ENCODE measurements at regions not wholly inside any gene's neighbourhood (a gene's known extent, or its start where the extent isn't known, plus 50 kb on each side); places are given as distances from the start of the nearest gene placed in this dataset.

DNA sequence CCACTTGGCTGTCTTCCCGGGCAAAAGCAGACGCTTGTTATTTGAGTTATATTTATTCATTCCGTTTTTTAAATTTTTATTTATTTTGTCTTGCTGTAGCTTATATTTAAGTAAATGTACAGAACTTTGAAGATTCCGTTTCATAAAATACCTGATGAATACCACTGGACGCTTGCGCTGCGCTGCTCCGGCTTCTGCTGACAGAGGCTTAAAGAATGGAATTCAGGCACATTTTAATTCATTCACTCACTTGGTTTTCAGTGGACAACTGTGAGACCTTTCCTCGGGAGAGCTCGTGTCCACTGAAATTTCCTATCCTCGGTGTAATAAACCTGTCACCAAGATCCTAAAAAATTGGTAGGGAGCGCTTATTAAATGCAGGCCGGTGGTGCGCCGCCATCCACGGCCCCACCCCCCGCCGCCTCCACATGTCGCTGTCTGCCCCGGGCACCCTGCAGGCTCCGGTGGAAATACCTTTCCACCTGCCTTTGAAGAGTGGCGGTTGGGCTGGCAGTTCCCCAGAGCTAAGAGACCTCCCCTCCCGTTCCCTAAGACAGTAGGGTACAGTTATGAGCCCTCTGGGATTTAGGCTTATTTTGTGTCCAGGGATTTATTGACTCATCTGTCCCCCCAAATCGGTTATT, 62.5 kb upstream of the UBE2E1 start:
- Mint-ChIP-seq H3K4me3 (ENCODE audit: unreplicated experiment) (no peak overlapping the region), H3K27ac (ENCODE audit: unreplicated experiment) (no peak overlapping the region), H3K36me3 (ENCODE audit: low read depth, unreplicated experiment) (no peaks in the 10 kb centered on the region), H3K27me3 (ENCODE audit: low read depth, unreplicated experiment) (peaks cover 28% of the 10 kb centered on the region), H3K4me1 (ENCODE audit: low read depth, unreplicated experiment) (peaks cover 17% of the 10 kb centered on the region), H3K9me3 (ENCODE audit: unreplicated experiment) (no peaks in the 10 kb centered on the region)
- no peaks in the 10 kb centered on the region for H4K20me1 ChIP-seq (ENCODE audit: insufficient read depth, low read length)
- no peak for DNase-seq (ENCODE audit: low read depth)
- no peak overlapping the region for H3K4me3 ChIP-seq (ENCODE audit: insufficient read depth, low read depth, low read length)
- peak overlapping the region; percentile 45 for H3K4me2 ChIP-seq (ENCODE audit: low read length)
- no peak for TF ChIP-seq EZH2 (IDR thresholded peaks at IDR 0.05; ENCODE audit: insufficient read depth, low read length)
- TF ChIP-seq, protein P1, sequence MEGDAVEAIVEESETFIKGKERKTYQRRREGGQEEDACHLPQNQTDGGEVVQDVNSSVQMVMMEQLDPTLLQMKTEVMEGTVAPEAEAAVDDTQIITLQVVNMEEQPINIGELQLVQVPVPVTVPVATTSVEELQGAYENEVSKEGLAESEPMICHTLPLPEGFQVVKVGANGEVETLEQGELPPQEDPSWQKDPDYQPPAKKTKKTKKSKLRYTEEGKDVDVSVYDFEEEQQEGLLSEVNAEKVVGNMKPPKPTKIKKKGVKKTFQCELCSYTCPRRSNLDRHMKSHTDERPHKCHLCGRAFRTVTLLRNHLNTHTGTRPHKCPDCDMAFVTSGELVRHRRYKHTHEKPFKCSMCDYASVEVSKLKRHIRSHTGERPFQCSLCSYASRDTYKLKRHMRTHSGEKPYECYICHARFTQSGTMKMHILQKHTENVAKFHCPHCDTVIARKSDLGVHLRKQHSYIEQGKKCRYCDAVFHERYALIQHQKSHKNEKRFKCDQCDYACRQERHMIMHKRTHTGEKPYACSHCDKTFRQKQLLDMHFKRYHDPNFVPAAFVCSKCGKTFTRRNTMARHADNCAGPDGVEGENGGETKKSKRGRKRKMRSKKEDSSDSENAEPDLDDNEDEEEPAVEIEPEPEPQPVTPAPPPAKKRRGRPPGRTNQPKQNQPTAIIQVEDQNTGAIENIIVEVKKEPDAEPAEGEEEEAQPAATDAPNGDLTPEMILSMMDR (IDR thresholded peaks at IDR 0.05; ENCODE audit: insufficient read depth, low read depth, low read length) = no peak
- H3K4me1 ChIP-seq (ENCODE audit: insufficient read depth, low read length) = peaks cover 20% of the 10 kb centered on the region
- no peaks in the 10 kb centered on the region for H3K9me3 ChIP-seq (ENCODE audit: insufficient read depth, low read depth, low read length)
- FAIRE-seq = no peak
- no peak overlapping the region for H3K9ac ChIP-seq (ENCODE audit: low read length)
- H2AFZ ChIP-seq (ENCODE audit: low read depth, low read length) = no peak overlapping the region
- no peak overlapping the region for H3K27ac ChIP-seq (ENCODE audit: low read depth, low read length)
- no peaks in the 10 kb centered on the region for H3K79me2 ChIP-seq (ENCODE audit: insufficient read depth, low read length)
- H3K36me3 ChIP-seq (ENCODE audit: insufficient read depth, low read length) = no peaks in the 10 kb centered on the region
- peaks cover 10% of the 10 kb centered on the region for H3K27me3 ChIP-seq (ENCODE audit: insufficient read depth, low read length)

DNA sequence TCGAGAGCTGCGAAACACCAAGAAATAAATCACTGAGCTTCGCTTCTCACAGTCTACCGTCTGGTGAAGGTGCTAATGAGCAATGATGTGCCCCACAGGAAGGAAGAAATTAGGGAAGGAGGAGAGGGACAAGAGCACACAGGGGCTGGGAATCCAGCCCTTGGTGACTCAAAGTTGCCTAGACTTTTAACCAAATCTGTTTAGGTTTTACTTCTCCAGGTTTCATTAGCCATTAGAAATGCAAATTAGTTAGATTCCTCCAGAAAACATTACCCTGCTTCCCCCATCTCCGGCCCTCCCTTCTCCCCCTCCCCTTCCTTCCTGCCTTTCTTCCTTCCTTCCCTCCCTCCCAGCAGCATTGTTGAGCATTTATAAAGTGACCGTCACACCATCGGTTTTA, 59.3 kb upstream of the UBE2E1 start:
- Histone ChIP-seq H3K4me3 (ENCODE audit: insufficient read depth, low read depth, low read length) (no peak overlapping the region), H3K79me2 (ENCODE audit: insufficient read depth, low read length) (no peaks in the 10 kb centered on the region), H3K4me1 (ENCODE audit: insufficient read depth, low read length) (peaks cover 9% of the 10 kb centered on the region), H3K27me3 (ENCODE audit: insufficient read depth, low read length) (peaks cover 10% of the 10 kb centered on the region), H3K9ac (ENCODE audit: low read length) (no peak overlapping the region), H3K4me2 (ENCODE audit: low read length) (no peak overlapping the region), H3K36me3 (ENCODE audit: insufficient read depth, low read length) (no peaks in the 10 kb centered on the region), H3K27ac (ENCODE audit: low read depth, low read length) (no peak overlapping the region), H3K9me3 (ENCODE audit: insufficient read depth, low read depth, low read length) (no peaks in the 10 kb centered on the region), H2AFZ (ENCODE audit: low read depth, low read length) (no peak overlapping the region), H4K20me1 (ENCODE audit: insufficient read depth, low read length) (no peaks in the 10 kb centered on the region)
- peaks cover 28% of the 10 kb centered on the region for H3K27me3 Mint-ChIP-seq (ENCODE audit: low read depth, unreplicated experiment)
- no peak overlapping the region for H3K4me3 Mint-ChIP-seq (ENCODE audit: unreplicated experiment)
- no peak for TF ChIP-seq EZH2 (IDR thresholded peaks at IDR 0.05; ENCODE audit: insufficient read depth, low read length)
- TF ChIP-seq, protein P1 (IDR thresholded peaks at IDR 0.05; ENCODE audit: insufficient read depth, low read depth, low read length) = no peak
- FAIRE-seq (no peak), DNase-seq (ENCODE audit: low read depth) (no peak)
- no peaks in the 10 kb centered on the region for H3K9me3 Mint-ChIP-seq (ENCODE audit: unreplicated experiment)
- no peak overlapping the region for H3K27ac Mint-ChIP-seq (ENCODE audit: unreplicated experiment)
- peaks cover 15% of the 10 kb centered on the region for H3K4me1 Mint-ChIP-seq (ENCODE audit: low read depth, unreplicated experiment)
- H3K36me3 Mint-ChIP-seq (ENCODE audit: low read depth, unreplicated experiment) = no peaks in the 10 kb centered on the region

DNA sequence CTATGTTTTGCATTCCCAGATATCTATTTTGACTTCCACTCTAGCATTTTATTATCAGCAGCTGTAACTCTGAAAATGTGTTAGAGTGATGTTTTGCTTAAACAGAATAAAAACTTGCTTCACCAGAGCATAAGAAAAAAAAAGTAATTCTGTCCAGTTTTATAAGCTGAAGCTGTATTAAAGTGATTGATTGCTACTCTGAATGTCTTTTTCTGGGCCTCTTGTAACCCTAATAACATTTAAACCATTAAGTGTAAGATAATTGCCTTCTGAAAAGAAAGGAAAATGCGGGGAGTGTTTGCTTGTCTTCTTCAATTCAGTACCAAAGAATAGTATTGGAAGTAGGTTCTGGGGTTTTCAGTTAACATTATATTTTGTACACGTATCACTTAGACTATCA, 57.9 kb upstream of the UBE2E1 start:
- DNase-seq (ENCODE audit: low read depth) (no peak), FAIRE-seq (no peak)
- peaks cover 20% of the 10 kb centered on the region for H3K27me3 Mint-ChIP-seq (ENCODE audit: low read depth, unreplicated experiment)
- no peaks in the 10 kb centered on the region for H3K36me3 ChIP-seq (ENCODE audit: insufficient read depth, low read length)
- H3K4me3 ChIP-seq (ENCODE audit: insufficient read depth, low read depth, low read length) = no peak overlapping the region
- peaks cover 21% of the 10 kb centered on the region for H3K4me1 Mint-ChIP-seq (ENCODE audit: low read depth, unreplicated experiment)
- no peak overlapping the region for H3K4me3 Mint-ChIP-seq (ENCODE audit: unreplicated experiment)
- H2AFZ ChIP-seq (ENCODE audit: low read depth, low read length) = no peak overlapping the region
- H3K4me2 ChIP-seq (ENCODE audit: low read length) = no peak overlapping the region
- H3K27ac Mint-ChIP-seq (ENCODE audit: unreplicated experiment) = no peak overlapping the region
- peaks cover 3% of the 10 kb centered on the region for H3K27me3 ChIP-seq (ENCODE audit: insufficient read depth, low read length)
- H3K36me3 Mint-ChIP-seq (ENCODE audit: low read depth, unreplicated experiment) = no peaks in the 10 kb centered on the region
- H3K79me2 ChIP-seq (ENCODE audit: insufficient read depth, low read length) = no peaks in the 10 kb centered on the region
- H3K4me1 ChIP-seq (ENCODE audit: insufficient read depth, low read length) = peaks cover 16% of the 10 kb centered on the region
- no peak overlapping the region for H3K9ac ChIP-seq (ENCODE audit: low read length)
- H3K9me3 ChIP-seq (ENCODE audit: insufficient read depth, low read depth, low read length) = no peaks in the 10 kb centered on the region
- TF ChIP-seq EZH2 (IDR thresholded peaks at IDR 0.05; ENCODE audit: insufficient read depth, low read length) = no peak
- TF ChIP-seq, protein P1 (IDR thresholded peaks at IDR 0.05; ENCODE audit: insufficient read depth, low read depth, low read length) = no peak
- H4K20me1 ChIP-seq (ENCODE audit: insufficient read depth, low read length) = no peaks in the 10 kb centered on the region
- H3K27ac ChIP-seq (ENCODE audit: low read depth, low read length) = no peak overlapping the region
- no peaks in the 10 kb centered on the region for H3K9me3 Mint-ChIP-seq (ENCODE audit: unreplicated experiment)
